NCI-H2227 (cell line): ENCODE measurements at regions not wholly inside any gene's neighbourhood (a gene's known extent, or its start where the extent isn't known, plus 50 kb on each side); places are given as distances from the start of the nearest gene placed in this dataset.
"Not testable (repeated sequence)": the region's sequence is repeated elsewhere in the genome, so short reads cannot be mapped to it uniquely, and the experiment has no call there.

ENCODE experiments used
- DNase-seq: peaks from one replicate; lab custom pipeline; 2025; ENCODE audit not compliant: unreplicated experiment; lab: John Stamatoyannopoulos, UW

GRCh38 chr6:92329208-92329847 lies 1090.0 kb downstream of the EPHA7 start:
- DNase-seq = no peak

GRCh38 chr6:92315312-92315711 lies 1104.0 kb downstream of the EPHA7 start:
- DNase-seq = no peak

GRCh38 chr6:92297101-92297500 lies 1122.3 kb downstream of the EPHA7 start:
- no peak for DNase-seq

- no peak for DNase-seq
Observed at GRCh38 chr6:92292067-92292466, 1127.3 kb downstream of the EPHA7 start.

GRCh38 chr6:92289831-92290230 lies 1129.5 kb downstream of the EPHA7 start:
- no peak for DNase-seq

GRCh38 chr6:92281571-92282076 lies 1137.7 kb downstream of the EPHA7 start:
- DNase-seq = no peak

GRCh38 chr6:92275150-92275549 lies 1144.2 kb downstream of the EPHA7 start:
- no peak for DNase-seq

GRCh38 chr6:92274588-92274987 lies 1144.8 kb downstream of the EPHA7 start:
- DNase-seq = no peak

GRCh38 chr6:92273694-92274093 lies 1145.7 kb downstream of the EPHA7 start:
- no peak for DNase-seq

GRCh38 chr6:92271091-92271490 lies 1148.3 kb downstream of the EPHA7 start:
- no peak for DNase-seq

GRCh38 chr6:92270365-92270764 lies 1149.0 kb downstream of the EPHA7 start:
- no peak for DNase-seq

- no peak for DNase-seq
Observed at GRCh38 chr6:92267335-92267734, 1152.0 kb downstream of the EPHA7 start.

- no peak for DNase-seq
Observed at GRCh38 chr6:92263864-92264263, 1155.5 kb downstream of the EPHA7 start.

- no peak for DNase-seq
Observed at GRCh38 chr6:92259171-92259570, 1160.2 kb downstream of the EPHA7 start.

GRCh38 chr6:92243315-92243714 lies 1176.0 kb downstream of the EPHA7 start:
- DNase-seq = no peak

GRCh38 chr6:92231171-92231701 lies 1188.1 kb downstream of the EPHA7 start:
- no peak for DNase-seq

GRCh38 chr6:92219987-92220386 lies 1199.4 kb downstream of the EPHA7 start:
- DNase-seq = not testable (repeated sequence)

GRCh38 chr6:92216717-92217116 lies 1202.6 kb downstream of the EPHA7 start:
- DNase-seq = no peak

- DNase-seq = no peak
Observed at GRCh38 chr6:92201618-92202017, 1217.7 kb downstream of the EPHA7 start.

GRCh38 chr6:92196325-92196724 lies 1223.0 kb downstream of the EPHA7 start:
- DNase-seq = no peak

- no peak for DNase-seq
Observed at GRCh38 chr6:92195796-92196195, 1223.6 kb downstream of the EPHA7 start.

GRCh38 chr6:92188016-92188415 lies 1231.3 kb downstream of the EPHA7 start:
- DNase-seq = no peak

- DNase-seq = no peak
Observed at GRCh38 chr6:92184933-92185332, 1234.4 kb downstream of the EPHA7 start.
